GM21423 (cell line): ENCODE measurements at regions not wholly inside any gene's neighbourhood (a gene's known extent, or its start where the extent isn't known, plus 50 kb on each side); places are given as distances from the start of the nearest gene placed in this dataset.

Experiments
- ATAC-seq: cut with Tn5 transposase; IDR thresholded peaks from one replicate; pipeline ENCODE4 v1.9.1; 2021; ENCODE audit warnings: mild to moderate bottlenecking, moderate library complexity; ENCODE audit not compliant: unreplicated experiment

- ATAC-seq: no peak
Observed at GRCh38 chr18:41553716-41554115, 401.3 kb upstream of the PIK3C3 start.

GRCh38 chr18:41548521-41549260 lies 406.3 kb upstream of the PIK3C3 start:
- no peak for ATAC-seq

- ATAC-seq: no peak
Observed at GRCh38 chr18:41545091-41545888, 409.7 kb upstream of the PIK3C3 start.

- ATAC-seq: no peak
Observed at GRCh38 chr18:41543815-41544214, 411.2 kb upstream of the PIK3C3 start.

GRCh38 chr18:41540237-41540871 lies 414.7 kb upstream of the PIK3C3 start:
- ATAC-seq: no peak

- no peak for ATAC-seq
Observed at GRCh38 chr18:41538751-41539150, 416.3 kb upstream of the PIK3C3 start.

GRCh38 chr18:41537666-41538065 lies 417.4 kb upstream of the PIK3C3 start:
- ATAC-seq: no peak

GRCh38 chr18:41532344-41533086 lies 422.5 kb upstream of the PIK3C3 start:
- ATAC-seq: no peak

- ATAC-seq: no peak
Observed at GRCh38 chr18:41530970-41531369, 424.1 kb upstream of the PIK3C3 start.

GRCh38 chr18:41529093-41529492 lies 425.9 kb upstream of the PIK3C3 start:
- ATAC-seq: no peak

- no peak for ATAC-seq
Observed at GRCh38 chr18:41526054-41526453, 429.0 kb upstream of the PIK3C3 start.

- ATAC-seq: no peak
Observed at GRCh38 chr18:41524674-41525470, 430.2 kb upstream of the PIK3C3 start.

GRCh38 chr18:41517142-41517541 lies 437.9 kb upstream of the PIK3C3 start:
- no peak for ATAC-seq

GRCh38 chr18:41513438-41513837 lies 441.6 kb upstream of the PIK3C3 start:
- ATAC-seq: no peak

GRCh38 chr18:41504316-41504715 lies 450.7 kb upstream of the PIK3C3 start:
- ATAC-seq: no peak

- ATAC-seq: no peak
Observed at GRCh38 chr18:41501848-41502247, 453.2 kb upstream of the PIK3C3 start.

GRCh38 chr18:41499345-41499744 lies 455.7 kb upstream of the PIK3C3 start:
- ATAC-seq: no peak

GRCh38 chr18:41490861-41491260 lies 464.2 kb upstream of the PIK3C3 start:
- no peak for ATAC-seq

GRCh38 chr18:41486575-41486974 lies 468.5 kb upstream of the PIK3C3 start:
- ATAC-seq: no peak

GRCh38 chr18:41484069-41484468 lies 471.0 kb upstream of the PIK3C3 start:
- no peak for ATAC-seq
